GM19351 (cell line): ENCODE measurements at regions not wholly inside any gene's neighbourhood (a gene's known extent, or its start where the extent isn't known, plus 50 kb on each side); places are given as distances from the start of the nearest gene placed in this dataset.

Source experiments
- ATAC-seq: cut with Tn5 transposase; IDR thresholded peaks from one replicate; pipeline ENCODE4 v1.9.1; 2021; ENCODE audit warnings: mild to moderate bottlenecking, moderate library complexity; ENCODE audit not compliant: unreplicated experiment

- ATAC-seq, result no peak
These were observed 148.8 kb upstream of the SALL3 start for GRCh38 chr18:78830826-78831225.

GRCh38 chr18:78831603-78832002, 148.0 kb upstream of the SALL3 start:
- ATAC-seq, result no peak

GRCh38 chr18:78833833-78834232, 145.8 kb upstream of the SALL3 start:
- ATAC-seq, result no peak

GRCh38 chr18:78836838-78837237, 142.8 kb upstream of the SALL3 start:
- no peak for ATAC-seq

DNA sequence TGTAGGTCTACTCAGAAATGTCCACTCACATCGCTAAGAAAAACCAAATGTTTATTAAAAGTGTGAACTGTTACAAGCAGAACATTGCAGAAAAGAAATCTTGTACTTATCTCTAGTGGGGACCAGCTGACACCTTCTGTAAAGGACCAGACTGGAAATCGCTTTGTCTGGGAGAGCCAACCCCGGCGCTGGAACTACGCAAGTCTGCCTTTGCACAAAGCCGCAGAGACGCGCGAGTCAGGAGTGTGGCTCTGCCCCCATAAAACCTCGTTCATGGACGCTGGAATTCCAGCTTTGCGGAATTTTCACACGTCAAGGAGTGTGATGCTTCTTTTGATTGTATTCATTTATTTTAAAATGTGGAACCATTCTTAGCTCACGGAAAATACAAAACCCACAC, 141.9 kb upstream of the SALL3 start:
- ATAC-seq, result no peak

- ATAC-seq, result no peak
These were observed 141.4 kb upstream of the SALL3 start for GRCh38 chr18:78838183-78838582.

- ATAC-seq, result no peak
These were observed 130.6 kb upstream of the SALL3 start for GRCh38 chr18:78849046-78849445.

GRCh38 chr18:78849458-78849857, 130.2 kb upstream of the SALL3 start:
- ATAC-seq, result no peak

GRCh38 chr18:78853341-78853740, 126.3 kb upstream of the SALL3 start:
- no peak for ATAC-seq

GRCh38 chr18:78855188-78855587, 124.4 kb upstream of the SALL3 start:
- ATAC-seq, result no peak

GRCh38 chr18:78856569-78857313, 122.9 kb upstream of the SALL3 start:
- ATAC-seq, result no peak

- ATAC-seq, result no peak
These were observed 122.1 kb upstream of the SALL3 start for GRCh38 chr18:78857314-78858150.

DNA sequence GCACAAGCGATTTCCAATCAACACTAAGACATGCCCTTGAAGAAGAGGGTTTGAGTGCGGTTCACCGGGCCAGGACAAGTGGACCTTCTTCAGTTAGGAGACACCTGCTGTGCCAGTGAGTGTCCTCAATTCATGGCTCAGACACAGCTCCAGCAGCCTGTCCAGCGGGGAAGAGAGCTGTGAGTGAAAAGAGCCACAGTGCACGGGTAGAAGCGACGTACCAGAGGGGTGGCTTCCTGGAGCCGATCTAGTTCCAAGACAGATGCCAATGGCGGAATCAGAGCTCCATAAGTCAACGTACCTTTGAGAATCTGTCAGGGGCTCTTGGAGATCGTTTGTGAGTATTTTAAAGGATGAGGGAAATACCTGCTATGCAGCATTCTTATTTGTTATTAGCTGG, 119.9 kb upstream of the SALL3 start:
- ATAC-seq, result no peak

GRCh38 chr18:78860117-78860516, 119.5 kb upstream of the SALL3 start:
- no peak for ATAC-seq

GRCh38 chr18:78861116-78861515, 118.5 kb upstream of the SALL3 start:
- no peak for ATAC-seq

DNA sequence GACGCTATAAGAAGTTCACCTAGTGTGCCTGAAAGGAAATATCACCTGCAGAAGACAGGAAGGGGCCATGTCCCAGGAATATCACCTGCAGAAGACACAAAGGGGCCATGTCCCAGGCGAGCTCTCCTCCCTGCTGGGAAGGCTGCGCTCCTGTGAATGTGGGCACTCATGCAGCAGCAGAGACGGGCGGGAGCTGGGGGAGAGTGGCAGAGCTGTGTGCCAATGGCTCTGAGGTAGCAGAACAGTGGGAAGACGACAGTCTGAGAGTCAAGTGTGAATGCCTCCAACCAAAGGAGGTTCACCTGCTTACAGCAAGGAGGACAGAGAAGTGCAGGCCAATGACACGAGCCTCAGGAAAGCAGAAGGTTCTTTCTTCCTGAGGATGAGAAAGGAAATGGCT, 117.9 kb upstream of the SALL3 start:
- ATAC-seq, result no peak

DNA sequence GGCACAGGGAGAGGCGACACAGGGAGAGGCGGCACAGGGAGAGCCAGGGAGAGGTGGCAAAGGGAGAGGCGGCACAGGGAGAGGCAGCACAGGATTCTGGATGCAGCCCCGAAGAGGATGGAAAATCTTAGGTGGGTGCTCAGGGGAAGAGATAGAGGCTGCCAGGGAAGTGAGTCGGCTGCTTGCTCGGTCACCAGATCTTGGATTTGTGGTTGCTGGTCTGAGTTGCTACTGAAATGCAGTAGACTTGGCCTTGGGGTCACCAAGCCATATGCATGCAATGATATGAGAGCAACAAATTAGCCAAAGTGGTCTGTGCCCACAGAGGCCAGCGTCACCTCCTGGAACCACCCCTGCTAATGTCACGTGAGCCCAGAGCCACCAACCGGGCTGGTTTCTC, 117.2 kb upstream of the SALL3 start:
- no peak for ATAC-seq

GRCh38 chr18:78865056-78865598, 114.5 kb upstream of the SALL3 start:
- ATAC-seq, result no peak

- ATAC-seq, result no peak
These were observed 113.8 kb upstream of the SALL3 start for GRCh38 chr18:78865771-78866310.

GRCh38 chr18:78867131-78867530, 112.5 kb upstream of the SALL3 start:
- ATAC-seq, result no peak
